ENCODE measurements at regions not wholly inside any gene's neighbourhood (a gene's known extent, or its start where the extent isn't known, plus 50 kb on each side); places are given as distances from the start of the nearest gene placed in this dataset.
"Not testable (repeated sequence)": the region's sequence is repeated elsewhere in the genome, so short reads cannot be mapped to it uniquely, and the experiment has no call there.

DNA sequence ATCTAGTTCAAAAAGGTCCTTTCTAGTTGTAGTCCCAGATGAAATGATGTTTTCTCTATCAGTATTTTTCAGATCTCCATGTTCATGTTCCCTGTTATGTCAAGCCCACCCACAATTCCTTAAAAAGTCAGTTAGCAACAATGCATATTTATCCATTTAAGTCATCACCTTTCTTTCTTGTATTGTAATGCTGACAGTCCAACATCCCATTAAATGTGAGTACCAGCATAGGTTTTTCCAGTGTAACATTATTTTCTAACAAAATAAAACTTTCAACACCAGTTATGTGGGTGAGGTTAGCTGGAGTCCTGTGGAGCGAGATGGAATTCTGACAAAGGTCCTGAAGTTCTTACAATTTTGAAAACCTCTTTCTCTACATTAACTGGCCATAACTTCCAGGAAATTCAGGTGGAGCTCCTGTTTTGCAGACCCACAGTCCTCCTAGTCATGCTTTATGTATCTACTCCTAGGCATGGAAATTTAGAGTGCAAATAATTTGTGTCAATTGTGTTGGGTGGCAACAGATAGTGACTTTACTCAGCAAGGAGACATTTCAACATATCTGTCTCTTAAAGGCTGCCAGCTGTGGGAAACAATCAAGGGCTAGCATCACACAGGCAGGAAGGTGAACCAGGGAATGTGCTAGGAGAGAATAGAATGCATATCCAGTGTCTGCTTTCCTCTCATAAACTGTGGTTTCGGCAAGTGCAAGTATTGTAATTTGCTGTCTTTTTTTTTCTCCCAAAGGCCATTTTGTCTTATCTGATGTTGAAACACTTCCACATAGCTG is 162.6 kb downstream of the MTERF1 start:
- no peak for DNase-seq

DNA sequence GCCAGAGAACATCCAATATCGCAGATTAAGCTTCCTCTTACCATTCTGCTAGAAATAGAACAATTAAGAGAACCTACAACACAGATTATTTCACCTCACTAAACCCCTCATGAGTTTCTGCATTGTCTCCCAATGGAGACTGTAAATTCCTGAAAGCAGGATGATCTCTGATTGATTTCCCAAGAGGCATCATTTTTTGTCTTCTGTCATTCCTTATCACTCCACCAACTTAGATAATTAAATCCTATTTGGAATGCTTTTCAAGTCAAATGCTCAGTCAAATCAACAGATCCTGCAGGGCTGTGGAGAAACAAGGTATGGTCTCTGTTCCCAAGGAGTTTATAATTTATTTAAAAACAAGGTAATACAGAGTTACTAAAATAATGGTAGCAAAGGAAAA is 161.5 kb downstream of the MTERF1 start:
- DNase-seq, result no peak

DNA sequence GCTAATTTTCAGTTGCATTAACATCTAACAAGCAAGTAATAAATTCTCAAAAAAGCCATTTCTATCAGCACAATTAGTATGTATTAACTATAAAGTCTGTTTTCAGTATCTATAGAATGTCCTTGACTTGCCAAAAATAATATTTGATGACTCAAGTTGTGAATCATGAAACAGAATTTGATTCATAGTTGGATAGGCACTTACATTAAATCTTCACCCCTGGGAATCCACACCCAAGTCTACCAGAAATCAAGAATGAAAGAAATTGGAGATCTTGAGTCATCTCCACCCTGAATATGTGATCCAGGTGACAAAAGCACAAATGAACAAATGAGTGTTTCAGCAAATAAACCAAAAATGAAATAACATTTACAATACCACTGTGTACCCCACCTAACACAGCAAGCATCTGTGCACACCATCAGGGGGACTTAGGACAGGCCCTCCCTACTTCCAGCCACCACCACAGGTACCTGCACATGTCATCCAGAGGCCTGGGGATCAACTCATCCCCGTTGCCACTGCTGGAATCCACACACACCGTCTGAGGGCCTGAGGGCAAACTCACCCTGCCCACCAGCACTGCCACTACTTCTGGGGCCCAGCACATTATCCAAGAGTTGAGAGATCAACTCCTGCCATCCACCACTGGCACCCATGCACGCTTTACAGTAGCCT is 160.1 kb downstream of the MTERF1 start:
- no peak for DNase-seq

DNA sequence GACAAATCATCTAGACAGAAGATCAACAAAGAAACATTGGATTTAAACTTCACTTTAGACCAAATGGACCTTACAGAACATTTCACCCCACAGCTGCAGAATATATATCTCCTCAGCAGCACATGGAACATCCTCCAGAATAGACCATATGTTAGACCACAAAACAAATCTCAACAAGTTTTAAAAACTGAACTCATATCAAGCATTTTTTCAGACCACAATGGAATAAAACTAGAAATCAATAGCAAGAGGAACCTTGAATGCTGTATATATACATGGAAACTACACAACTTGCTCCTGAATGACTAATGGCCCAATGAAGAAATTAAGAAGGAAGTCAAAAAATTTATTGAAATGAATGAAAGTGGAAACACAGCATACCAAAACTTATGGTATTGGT is 157.7 kb downstream of the MTERF1 start:
- DNase-seq, result no peak

DNA sequence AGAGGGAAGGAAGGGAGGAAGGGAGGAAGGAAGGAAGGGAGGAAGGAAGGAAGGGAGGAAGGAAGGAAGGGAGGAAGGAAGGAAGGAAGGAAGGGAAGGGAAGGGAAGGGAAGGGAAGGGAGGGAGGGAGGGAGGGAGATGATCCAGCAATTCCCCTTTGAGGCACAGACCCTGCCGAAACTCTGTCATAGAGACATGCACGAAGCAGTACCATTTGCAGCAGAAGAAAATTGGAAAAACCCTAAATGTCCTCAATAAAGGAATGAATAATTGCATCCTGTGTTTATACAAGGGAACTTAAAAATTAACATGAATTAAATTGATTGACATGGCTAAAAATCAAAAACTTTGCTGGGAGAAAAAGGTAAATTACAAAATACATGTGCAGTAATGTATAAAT is 151.5 kb downstream of the MTERF1 start:
- DNase-seq, result not testable (repeated sequence)

DNA sequence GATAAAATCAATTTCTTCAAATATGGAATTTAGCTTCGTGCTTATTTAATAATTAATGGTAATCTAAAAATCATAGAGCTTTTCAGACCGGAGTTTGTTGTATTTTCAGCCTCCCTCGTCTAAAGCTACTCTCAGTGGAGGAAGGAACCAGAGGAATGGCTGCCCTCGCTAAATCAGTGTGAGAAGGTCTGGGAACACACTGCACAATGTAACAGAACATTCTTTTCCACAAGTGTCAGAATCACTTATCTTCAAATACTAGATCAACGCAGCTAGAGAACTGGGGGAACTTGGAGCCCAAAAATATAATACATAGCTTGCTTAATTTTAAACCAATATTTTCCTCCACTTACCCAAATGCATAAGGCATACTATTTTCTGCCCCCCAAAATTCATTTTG is 148.5 kb downstream of the MTERF1 start:
- DNase-seq, result no peak

DNA sequence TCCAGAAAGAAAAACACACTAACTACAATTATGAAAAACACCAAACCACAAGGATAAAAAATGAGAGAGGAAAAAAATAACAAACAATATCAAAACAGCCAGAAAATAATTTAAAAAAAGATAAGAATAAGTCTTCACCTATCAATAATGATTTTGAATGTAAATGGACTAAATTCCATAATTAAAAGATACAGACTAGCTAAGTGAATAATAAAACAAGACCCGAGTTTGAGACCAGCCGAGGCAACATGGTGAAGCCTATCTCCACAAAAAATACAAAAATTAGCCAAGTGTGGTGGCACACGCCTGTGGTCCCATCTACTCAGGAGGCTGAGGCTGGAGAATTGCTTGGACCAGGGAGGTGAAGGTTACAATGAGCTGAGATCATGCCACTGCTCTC is 131.1 kb downstream of the MTERF1 start:
- no peak for DNase-seq

DNA sequence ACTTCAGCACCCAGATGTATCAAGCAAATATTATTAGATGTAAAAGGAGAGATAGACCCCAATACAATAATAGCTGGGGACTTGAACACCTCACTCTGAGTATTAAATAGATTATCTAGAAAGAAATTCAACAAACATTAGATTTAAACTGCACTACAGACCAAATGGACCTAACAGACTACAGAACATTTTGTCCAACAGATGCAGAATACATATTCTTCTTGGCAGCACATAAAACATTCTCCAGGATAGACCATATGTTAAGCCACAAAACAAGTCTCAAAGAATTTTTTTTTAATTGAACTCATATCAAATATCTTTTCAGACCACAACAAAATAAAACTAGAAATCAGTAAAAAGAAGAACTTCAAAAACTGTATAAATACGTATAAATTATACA is 130.4 kb downstream of the MTERF1 start:
- peak; percentile 53 for DNase-seq

DNA sequence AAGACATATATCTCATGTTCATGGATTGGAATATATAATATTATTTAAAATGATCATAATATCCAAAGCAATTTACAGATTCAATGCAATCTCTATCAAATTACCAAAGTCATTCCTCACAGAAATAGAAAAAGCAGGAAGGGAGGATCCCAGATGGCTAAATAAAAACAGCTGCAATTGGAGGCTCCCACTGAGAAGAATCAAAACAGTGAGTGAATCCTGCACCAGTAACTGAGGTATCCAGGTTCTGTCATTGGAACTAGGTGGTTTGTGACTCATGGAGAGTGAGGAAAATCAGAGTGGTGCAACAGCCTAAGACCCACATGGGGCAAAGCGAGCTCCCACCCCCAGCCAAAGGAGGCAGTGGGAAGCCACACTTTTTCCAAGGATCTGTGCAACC is 128.4 kb downstream of the MTERF1 start:
- peak; percentile 29 for DNase-seq

DNA sequence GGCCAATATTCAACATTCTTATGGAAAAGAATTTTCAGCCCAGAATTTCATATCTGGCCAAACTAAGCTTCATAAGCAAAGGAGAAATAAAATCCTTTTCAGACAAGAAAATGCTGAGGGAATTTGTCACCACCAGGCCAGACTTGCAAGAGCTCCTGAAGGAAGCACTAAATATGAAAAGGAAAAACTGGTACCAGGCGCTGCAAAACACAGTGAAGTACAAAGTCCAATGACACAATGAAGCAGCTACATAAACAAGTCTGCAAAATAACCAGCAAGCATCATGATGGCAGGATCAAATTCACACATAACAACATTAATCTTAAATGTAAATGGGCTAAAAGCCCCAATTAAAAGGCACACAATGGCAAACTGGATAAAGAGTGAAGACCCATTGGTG is 126.2 kb downstream of the MTERF1 start:
- not testable (repeated sequence) for DNase-seq

DNA sequence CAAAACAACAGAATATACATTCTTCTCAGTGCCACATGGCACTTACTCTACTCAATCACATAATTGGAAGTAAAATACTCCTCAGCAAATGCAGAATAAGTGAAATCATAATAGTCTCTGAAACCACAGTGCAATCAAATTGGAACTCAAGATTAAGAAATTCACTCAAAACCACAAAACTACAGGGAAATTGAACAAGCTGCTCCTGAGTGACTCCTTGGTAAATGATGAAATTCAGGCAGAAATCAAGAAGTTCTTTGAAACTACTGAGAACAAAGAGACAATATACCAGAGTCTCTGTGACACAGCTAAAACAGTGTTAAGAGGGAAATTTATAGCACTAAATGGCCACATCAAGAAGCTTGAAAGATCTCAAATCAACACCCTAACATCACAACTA is 125.4 kb downstream of the MTERF1 start:
- DNase-seq, result not testable (repeated sequence)

DNA sequence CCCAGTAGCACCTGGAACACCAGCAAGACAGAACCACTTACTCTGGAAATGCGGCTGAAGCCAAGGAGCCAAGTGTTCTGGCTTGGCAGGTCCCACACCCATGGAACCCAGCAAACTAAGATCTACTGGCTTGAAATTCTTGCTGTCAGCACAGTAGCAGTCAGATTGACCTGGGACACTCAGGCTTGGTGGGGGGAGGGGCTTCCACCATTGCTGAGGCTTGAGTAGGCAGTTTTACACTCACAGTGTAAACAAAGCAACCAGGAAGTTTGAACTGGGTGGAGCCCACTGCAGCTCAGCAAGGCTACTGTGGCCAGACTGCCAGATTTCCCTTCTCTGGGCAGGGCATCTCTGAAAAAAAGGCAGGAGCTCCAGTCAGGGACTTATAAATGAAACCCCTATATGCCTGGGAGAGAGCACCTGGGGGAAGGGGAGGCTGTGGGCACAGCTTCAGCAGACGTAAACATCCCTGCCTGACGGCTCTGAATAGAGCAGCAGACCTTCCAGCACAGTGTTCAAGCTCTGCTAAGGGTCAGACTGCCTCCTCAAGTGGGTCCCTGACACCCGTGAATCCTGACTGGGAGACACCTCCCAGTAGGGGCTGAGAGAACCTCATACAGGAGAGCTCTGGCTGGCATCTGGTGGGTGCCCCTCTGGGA is 121.2 kb downstream of the MTERF1 start:
- no peak for DNase-seq

DNA sequence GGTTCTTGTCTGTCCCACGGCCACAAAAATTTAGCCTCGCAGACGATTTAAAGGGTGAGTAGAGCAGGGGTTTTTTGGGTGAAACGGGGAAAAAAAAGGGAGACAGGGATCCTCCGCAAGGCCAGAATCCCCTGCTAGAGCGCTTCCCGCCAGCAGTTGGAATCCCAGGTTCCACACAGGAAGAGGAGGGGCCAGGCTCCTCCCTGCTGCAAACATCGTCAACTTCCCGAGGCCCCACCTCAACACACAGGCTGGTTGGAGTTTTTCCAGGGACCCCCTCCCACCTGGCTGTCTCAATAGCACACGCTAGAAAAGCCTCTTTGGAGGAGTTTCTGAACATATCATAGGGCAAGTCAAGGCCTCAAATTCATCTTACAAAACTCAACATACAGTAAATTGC is 112.7 kb downstream of the MTERF1 start:
- DNase-seq, result no peak

DNA sequence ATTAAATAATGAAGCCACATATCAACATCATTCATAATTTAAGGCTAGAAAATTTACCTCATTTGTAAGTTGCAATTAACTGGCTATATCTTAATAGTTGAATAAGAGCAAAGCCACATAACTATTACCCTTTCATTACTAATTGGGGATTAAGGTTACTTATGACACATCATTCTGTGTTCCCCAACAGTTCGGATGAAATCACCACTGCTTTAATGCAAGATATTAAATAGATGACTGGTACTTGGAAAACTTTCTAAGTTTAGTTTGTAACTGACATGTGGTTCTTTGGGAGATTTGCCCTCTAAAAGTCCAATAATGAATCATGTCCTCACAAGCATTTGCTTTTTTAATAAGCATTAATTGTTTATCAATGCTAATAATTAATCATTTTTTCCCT is 109.1 kb downstream of the MTERF1 start:
- no peak for DNase-seq

DNA sequence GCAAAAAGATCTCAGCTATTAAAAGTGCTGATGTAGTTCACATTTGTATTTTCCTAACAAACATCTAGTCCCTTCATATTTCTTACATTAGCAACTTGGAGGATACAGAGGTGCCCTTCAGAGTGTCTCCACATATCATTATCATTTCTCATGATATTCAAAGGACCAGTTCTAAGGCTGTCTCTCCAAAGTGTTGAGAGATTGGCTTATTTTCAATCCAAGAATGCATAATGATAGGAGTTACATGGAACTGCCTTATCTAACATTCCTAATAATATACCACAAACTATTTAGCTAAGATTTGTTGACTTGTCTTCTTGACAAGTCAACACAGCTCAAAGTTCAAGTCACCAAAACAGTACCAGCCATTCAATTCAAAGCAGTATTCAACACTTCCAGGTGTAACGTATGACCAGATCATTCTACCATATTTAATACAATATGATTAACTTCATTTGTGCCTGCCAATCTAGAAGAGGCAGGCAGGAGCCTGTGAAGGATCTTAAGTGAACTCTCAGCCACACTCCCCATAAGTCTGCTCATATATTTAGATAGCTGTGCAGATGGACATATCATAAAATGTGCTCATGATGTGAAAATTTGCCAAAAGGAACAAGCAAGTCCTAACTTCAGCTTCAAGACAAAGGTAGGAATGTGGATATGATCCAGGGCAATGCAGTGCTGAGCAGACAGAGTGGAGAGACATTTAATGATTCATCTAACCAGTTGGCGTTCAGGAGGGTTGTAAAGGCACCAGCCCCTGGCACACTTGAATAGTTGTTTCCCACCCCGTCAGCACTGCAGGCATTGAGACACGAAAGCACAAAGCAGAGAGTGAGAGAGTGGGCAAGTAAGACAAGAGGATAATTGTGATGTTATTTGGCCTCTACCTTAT is 108.3 kb downstream of the MTERF1 start:
- no peak for DNase-seq

DNA sequence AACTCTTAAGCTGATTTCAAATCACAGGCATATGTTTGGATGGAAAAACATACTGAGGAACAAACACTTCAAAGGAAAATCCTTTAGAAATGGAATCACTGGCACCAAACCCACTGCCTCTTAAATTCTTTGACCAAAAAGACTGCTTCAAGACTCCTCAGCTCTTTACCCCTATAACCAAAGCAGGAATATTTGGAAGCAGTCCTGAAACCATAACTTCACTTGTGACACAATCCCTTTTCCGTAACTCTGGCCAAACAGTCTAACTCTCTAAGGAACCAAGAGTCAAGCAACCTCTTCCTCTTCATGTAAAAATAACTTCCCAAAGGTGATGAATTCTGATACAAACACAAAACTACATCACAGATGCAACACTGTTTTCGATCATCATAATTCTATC is 104.3 kb downstream of the MTERF1 start:
- no peak for DNase-seq

DNA sequence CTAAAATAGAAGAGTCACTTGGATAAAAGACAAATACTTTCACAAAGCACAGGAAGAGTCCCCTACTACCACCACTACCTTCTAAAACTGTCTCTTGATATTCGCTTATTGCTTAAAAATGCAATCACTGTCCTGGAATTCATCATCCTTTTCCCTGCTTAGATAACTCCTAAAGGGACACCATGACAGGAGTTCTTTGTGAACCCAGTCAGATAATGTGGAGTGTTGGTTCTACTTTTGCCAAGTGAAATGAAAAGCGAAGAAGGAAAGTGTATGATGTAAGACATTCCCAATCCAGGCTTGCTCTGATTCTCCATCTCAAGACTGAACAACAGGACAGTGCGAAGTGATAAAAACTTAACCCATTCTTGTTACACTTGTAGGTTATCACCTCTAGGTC is 103.0 kb downstream of the MTERF1 start:
- DNase-seq, result no peak

DNA sequence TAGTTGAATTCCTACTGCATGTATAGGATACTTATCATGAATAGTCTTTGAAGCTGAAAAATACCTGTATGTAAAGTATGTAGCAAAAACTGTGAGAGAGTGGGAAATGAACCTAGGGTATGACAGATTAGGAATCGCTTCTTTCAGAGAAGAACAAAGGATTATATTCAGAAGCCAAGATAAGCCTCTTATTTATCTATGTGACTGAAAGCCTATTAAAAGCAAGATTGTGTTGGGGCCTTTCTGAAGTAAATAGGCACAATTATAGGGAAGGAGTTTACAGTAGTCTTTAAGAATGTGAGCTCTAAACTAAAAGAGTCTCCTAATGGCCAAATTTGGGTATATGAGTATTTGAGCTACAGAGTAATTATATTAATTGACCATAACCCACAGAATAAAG is 102.1 kb downstream of the MTERF1 start:
- no peak for DNase-seq

DNA sequence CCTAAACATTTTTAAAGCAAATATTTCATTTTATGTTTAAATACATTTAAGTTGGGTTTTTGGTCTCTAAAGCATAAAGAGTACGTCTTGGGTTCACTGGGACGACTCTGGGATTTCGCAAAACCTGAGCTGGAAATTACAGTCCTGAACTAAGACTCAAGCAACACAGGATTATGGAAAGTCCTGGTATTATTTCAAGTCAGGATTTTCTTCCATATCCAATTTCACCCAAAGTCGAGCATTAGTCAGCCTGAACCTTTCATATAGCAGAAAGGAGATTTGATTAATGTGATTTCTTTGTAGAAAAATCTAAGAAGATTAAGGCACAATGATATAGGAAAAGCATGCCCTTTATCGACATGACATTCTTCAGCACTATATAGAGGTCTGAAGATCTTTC is 100.0 kb downstream of the MTERF1 start:
- DNase-seq, result no peak

DNA sequence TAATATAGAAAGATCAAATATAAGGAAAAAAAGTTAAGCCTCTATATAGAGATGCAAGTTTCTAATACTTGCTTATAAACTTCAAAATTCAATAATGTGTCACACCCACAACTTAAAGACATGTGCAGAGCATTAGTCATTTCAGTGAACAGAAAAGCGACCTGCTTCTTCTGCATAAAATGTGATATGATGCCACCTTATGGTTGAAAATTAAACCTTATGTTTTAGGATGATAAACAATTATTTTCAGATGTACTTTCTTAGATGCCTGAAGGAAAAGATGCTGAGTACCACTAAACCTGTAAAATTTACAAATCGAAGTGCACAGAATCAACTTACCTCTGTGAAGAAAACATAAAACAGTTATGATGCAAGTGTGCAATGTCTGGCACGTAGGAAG is 96.0 kb downstream of the MTERF1 start:
- peak; percentile 33 for DNase-seq

DNA sequence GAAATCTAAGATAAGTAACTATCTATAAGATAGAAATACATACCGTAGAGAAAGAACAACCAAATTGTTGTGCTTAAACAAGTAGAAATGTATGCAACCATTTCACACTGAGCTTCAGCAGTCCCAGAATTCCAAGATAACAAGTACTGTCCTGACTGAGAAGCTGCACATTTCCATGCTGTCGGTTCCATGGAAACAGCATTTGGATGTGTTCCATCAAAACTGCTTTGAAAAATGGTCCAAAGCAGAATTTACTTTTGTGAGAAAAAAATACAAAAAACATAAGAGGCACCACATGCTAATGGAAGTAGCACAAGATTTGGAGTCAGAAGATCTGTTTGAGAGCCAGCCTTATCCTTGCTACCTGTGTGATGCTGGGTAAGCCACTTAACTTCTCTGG is 92.6 kb downstream of the MTERF1 start:
- no peak for DNase-seq

DNA sequence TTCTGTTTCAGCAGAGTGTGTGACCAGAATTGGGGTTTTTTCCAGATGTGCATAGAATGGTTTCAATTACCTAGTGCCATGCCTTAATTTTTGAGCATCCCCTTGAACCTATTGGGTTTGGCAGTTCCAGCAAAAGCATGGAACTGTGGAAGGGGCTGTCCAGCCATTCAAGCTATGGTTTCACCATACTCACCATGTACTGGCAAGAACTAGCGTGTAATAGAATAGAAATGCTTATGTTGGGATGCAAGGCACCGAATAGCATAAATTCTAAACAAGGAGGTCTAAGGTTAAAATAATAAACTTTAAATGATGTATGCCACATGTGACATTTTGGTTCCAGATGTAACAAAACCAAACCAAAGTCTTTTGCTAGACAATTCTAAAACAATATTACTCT is 91.4 kb downstream of the MTERF1 start:
- DNase-seq, result no peak

DNA sequence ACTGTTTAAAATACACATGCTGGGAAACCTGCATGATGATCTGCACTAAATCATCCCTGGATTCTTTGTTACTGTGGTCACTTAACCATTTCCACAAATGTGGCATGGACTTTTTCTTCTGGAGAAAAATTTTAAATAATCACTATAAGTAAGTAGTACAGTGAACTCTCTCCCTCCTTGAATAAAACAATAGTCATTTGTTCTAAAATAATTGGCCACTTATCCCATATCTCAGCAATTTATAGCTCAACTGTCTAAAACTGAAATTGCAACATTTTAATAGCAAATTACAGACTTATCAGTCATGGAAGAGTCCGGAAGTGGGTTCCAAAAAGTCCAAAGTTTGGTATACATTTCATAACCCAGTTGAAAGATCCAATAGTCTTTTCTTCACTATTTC is 90.9 kb downstream of the MTERF1 start:
- no peak for DNase-seq
